ENCODE measurements at regions not wholly inside any gene's neighbourhood (a gene's known extent, or its start where the extent isn't known, plus 50 kb on each side); places are given as distances from the start of the nearest gene placed in this dataset.

GRCh38 chr18:65516209-65516608, 234.6 kb upstream of the CDH7 start:
- in situ Hi-C loops (cut with HindIII; ENCODE audit: low pct_ligation_motif_present, low sequenced_read_pairs): no loop called here

GRCh38 chr18:65498605-65499004, 252.2 kb upstream of the CDH7 start:
- Histone ChIP-seq H3K27me3 (replicated peaks) (no peaks in the 10 kb centered on the region), H3K27ac (no peak overlapping the region), H3K4me3 (ENCODE audit: low read depth, low read length) (no peak overlapping the region), H3K36me3 (replicated peaks) (no peaks in the 10 kb centered on the region)
- TF ChIP-seq CTCF (IDR thresholded peaks at IDR 0.05; ENCODE audit: low read depth, low read length, missing control alignments): no peak
- in situ Hi-C loops (cut with HindIII; ENCODE audit: low pct_ligation_motif_present, low sequenced_read_pairs): no loop called here
- no peak for DNase-seq

More at GRCh38 chr18:65516209-65516608, 234.6 kb upstream of the CDH7 start:
- Histone ChIP-seq H3K27me3 (replicated peaks) (no peaks in the 10 kb centered on the region), H3K36me3 (replicated peaks) (no peaks in the 10 kb centered on the region), H3K4me3 (ENCODE audit: low read depth, low read length) (no peak overlapping the region), H3K27ac (no peak overlapping the region)
- no peak for TF ChIP-seq CTCF (IDR thresholded peaks at IDR 0.05; ENCODE audit: low read depth, low read length, missing control alignments)
- DNase-seq: no peak

- no peak for TF ChIP-seq CTCF (IDR thresholded peaks at IDR 0.05; ENCODE audit: low read depth, low read length, missing control alignments)
- H3K36me3 ChIP-seq (replicated peaks): no peaks in the 10 kb centered on the region
- in situ Hi-C loops (cut with HindIII; ENCODE audit: low pct_ligation_motif_present, low sequenced_read_pairs): no loop called here
- no peak overlapping the region for H3K27ac ChIP-seq
- DNase-seq: no peak
- H3K4me3 ChIP-seq (ENCODE audit: low read depth, low read length): no peak overlapping the region
- no peaks in the 10 kb centered on the region for H3K27me3 ChIP-seq (replicated peaks)
These were observed 263.2 kb upstream of the CDH7 start for GRCh38 chr18:65487569-65487968.

GRCh38 chr18:65477455-65477854, 273.4 kb upstream of the CDH7 start:
- Histone ChIP-seq H3K36me3 (replicated peaks) (no peaks in the 10 kb centered on the region), H3K4me3 (ENCODE audit: low read depth, low read length) (no peak overlapping the region), H3K27me3 (replicated peaks) (no peaks in the 10 kb centered on the region), H3K27ac (no peak overlapping the region)
- in situ Hi-C loops (cut with HindIII; ENCODE audit: low pct_ligation_motif_present, low sequenced_read_pairs): no loop called here
- TF ChIP-seq CTCF (IDR thresholded peaks at IDR 0.05; ENCODE audit: low read depth, low read length, missing control alignments): no peak
- no peak for DNase-seq

GRCh38 chr18:65468881-65469280, 281.9 kb upstream of the CDH7 start:
- Histone ChIP-seq H3K36me3 (replicated peaks) (no peaks in the 10 kb centered on the region), H3K27ac (no peak overlapping the region), H3K27me3 (replicated peaks) (no peaks in the 10 kb centered on the region), H3K4me3 (ENCODE audit: low read depth, low read length) (no peak overlapping the region)
- TF ChIP-seq CTCF (IDR thresholded peaks at IDR 0.05; ENCODE audit: low read depth, low read length, missing control alignments): no peak
- no peak for DNase-seq
- in situ Hi-C loops (cut with HindIII; ENCODE audit: low pct_ligation_motif_present, low sequenced_read_pairs): no loop called here

GRCh38 chr18:65464361-65464760, 286.5 kb upstream of the CDH7 start:
- DNase-seq: no peak
- Histone ChIP-seq H3K27ac (no peak overlapping the region), H3K4me3 (ENCODE audit: low read depth, low read length) (no peak overlapping the region), H3K36me3 (replicated peaks) (no peaks in the 10 kb centered on the region), H3K27me3 (replicated peaks) (no peaks in the 10 kb centered on the region)
- no peak for TF ChIP-seq CTCF (IDR thresholded peaks at IDR 0.05; ENCODE audit: low read depth, low read length, missing control alignments)
- in situ Hi-C loops (cut with HindIII; ENCODE audit: low pct_ligation_motif_present, low sequenced_read_pairs): no loop called here

Data from brain microvascular endothelial cell (primary cell).